NCI-H526 (cell line): ENCODE measurements at regions not wholly inside any gene's neighbourhood (a gene's known extent, or its start where the extent isn't known, plus 50 kb on each side); places are given as distances from the start of the nearest gene placed in this dataset.

Source experiments
- DNase-seq, 2 experiments: peaks; one replicate each; lab custom pipeline; 2025; lab: John Stamatoyannopoulos, UW

GRCh38 chr16:82358161-82358560, 188.1 kb upstream of the MPHOSPH6 start:
- DNase-seq, result no peak

- DNase-seq, result no peak
These were observed 187.2 kb upstream of the MPHOSPH6 start for GRCh38 chr16:82357237-82357636.

- DNase-seq, result no peak
These were observed 180.5 kb upstream of the MPHOSPH6 start for GRCh38 chr16:82350560-82350959.

- no peak for DNase-seq
These were observed 175.3 kb upstream of the MPHOSPH6 start for GRCh38 chr16:82345318-82345717.

DNA sequence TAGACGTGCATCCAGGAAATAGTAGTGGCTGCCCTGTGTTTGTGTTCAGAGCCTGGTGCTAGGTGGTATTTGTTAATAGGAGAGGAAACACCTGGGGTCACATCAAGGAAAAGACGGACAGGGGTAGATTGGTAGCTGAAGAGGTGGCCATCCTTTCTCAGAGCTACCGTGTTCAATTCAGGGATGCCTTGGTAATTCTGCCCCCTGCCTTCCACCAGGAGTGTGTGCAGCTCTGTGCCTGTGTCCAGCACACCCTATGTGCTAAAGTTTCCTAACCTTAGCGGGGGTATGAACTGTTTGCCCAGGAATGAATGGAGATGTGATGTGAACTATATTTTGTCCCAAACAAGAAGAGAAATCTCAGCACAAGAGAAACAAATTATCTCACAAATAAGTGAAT, 174.1 kb upstream of the MPHOSPH6 start:
- DNase-seq, result peak; percentile 2 to 53

- DNase-seq, result no peak
These were observed 171.2 kb upstream of the MPHOSPH6 start for GRCh38 chr16:82341146-82341669.

DNA sequence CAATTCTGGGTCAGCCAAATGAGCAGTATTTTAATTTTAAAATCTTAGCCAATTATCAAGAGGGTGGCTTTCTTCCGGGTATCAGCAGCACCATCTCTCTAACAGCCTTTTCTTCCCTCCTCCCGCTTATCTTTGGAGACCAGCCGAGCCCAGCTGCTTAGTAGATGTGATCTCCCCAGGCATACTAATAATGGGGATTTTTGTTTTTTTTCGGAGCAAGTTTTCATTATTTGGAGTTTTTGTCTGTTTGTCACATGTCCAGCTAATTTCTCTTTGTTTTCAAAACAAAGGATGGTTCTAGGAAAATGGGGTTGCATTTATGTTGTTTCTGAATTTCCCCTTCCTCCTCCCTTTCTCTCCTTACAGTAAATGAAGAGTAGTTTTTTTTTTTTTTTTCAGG, 170.5 kb upstream of the MPHOSPH6 start:
- no peak for DNase-seq

DNA sequence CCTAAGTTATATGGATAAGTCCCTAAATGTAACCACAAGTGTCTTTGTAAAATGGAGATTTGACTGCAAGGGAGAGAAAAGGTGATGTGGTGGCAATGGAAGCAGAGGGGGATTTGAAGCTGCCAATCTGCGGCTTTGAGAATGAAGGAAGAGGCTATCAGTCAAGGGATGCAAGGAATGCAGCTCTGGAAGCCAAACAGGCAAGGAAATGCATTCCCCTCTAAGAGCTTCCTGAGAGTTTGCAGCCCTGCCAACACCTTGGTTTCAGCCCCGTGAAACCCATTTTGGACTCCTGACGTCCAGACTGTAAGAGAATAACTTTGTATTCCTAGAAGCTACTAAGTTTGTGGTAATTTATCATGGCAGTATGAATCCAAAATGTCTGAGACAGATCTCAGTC, 167.3 kb upstream of the MPHOSPH6 start:
- DNase-seq, result no peak

- DNase-seq, result no peak
These were observed 162.1 kb upstream of the MPHOSPH6 start for GRCh38 chr16:82331974-82332750.

- DNase-seq, result no peak
These were observed 161.4 kb upstream of the MPHOSPH6 start for GRCh38 chr16:82331397-82331796.

DNA sequence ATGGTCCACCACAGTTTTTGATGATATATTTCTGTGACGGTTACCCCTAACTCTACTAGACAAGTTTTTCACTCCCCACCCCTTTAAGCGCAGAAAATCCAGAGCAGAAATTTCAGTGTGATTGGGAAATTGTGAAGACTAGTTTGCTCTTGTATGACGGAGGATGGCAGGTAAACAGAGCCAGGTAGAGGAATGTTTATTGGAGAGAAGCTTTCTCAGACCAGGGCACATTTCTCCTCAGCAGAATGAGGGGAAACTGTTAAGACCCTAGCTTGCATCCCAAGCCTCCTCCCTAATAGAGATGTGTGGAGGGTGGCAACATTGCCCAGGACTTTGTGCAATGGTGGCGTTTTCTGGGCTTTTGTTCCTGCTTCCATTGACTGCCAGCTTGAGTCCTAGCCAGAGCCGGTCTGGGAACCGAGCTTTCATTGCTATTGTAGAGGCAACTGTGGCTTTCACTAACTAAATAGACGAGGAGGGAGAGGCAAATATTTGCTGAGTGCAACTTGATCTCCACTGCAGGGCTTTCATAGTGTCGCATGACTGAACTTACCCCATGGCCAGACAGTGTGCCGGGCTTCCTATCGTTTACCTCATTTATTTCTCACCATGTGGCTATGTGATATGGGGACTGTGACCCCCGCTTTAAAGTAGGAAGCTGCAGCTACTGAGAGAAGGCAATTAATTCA, 159.6 kb upstream of the MPHOSPH6 start:
- DNase-seq, result peak; percentile 85 to 86

DNA sequence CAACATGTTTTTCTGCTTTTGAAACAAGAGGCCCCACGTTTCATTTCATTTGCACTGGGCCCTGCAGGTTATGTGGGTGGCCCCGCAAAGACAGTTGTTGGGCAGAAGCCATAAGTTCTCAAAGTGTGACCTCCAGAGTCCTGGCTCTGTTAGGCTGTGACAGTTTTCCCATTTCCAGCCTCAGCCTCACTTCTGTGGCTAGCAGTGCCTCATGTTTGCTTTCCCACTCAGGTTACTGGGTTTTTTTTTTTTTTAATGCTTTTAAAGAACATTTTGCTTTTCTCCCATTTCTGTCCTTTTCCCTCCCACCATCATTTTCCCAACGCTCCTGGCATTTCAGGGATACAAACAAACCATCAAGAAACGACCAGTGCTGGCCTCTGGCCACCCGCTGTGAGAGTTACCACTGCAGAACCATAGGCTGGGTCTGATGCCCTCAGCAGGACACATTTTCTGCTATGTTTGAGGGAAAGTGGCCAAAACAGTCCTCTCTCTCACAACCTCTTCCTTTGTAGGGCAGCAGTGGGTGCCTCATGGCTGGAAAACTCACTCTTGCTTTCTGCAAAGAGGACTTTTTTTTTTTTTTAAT, 159.0 kb upstream of the MPHOSPH6 start:
- DNase-seq, result no peak

DNA sequence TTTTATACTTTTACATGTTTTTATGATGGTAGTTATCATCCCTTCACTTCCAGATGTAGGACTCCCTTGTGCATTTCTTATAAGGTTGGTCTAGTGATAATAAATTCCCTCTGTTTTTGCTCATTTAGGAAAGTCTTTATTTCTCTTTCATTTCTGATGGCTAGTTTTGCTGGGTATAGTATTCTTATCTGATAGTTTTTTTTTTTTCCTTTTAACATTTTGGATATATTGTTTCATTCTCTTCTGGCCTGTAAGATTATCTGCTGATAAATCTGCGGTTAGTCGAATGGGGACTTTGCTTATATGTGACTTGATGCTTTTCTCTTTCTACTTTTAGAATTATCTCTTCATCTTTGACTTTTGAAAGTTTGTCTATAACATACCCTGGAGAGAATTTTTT, 153.1 kb upstream of the MPHOSPH6 start:
- DNase-seq, result no peak

DNA sequence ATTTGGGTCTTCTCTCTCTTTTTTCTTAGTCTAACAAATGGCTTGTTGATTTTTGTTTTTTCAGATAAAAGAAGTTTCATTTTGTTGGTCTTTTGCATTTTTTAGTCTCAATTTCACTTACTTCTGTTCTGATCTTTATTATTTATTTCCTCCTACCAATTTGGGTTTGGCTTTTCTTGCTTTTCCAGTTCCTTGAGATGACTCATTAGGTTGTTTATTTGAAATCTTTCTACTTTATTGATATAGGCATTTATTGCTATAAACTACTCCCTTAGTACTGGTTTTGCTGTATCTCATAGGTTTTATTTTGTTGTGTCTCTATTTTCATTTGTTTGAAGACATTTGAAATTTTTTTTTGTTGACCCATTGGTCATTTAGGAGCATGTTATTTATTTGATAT, 152.2 kb upstream of the MPHOSPH6 start:
- DNase-seq, result no peak

DNA sequence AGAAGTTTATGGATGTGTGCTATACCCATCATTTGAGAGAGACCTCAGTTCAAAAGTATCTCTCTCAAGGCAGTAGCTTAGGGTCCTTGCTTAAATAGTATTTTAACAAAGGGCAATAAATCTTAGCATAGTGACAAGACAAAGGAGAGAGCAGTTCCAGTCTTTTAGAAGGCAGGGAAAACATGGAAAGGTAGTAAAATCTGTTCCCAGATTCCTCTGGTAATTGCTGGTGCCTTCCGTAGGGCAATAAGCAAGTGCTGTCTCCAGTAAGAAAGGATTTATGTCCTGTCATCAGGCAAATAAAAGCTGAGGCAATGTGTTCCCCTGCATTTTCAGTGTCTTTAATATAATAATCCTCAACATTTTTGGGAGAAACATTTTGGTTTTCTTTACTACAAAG, 149.0 kb upstream of the MPHOSPH6 start:
- no peak for DNase-seq

GRCh38 chr16:82317411-82318167, 147.6 kb upstream of the MPHOSPH6 start:
- DNase-seq, result no peak

- no peak for DNase-seq
These were observed 143.7 kb upstream of the MPHOSPH6 start for GRCh38 chr16:82313754-82314153.

- DNase-seq, result no peak
These were observed 141.5 kb upstream of the MPHOSPH6 start for GRCh38 chr16:82311528-82311927.

DNA sequence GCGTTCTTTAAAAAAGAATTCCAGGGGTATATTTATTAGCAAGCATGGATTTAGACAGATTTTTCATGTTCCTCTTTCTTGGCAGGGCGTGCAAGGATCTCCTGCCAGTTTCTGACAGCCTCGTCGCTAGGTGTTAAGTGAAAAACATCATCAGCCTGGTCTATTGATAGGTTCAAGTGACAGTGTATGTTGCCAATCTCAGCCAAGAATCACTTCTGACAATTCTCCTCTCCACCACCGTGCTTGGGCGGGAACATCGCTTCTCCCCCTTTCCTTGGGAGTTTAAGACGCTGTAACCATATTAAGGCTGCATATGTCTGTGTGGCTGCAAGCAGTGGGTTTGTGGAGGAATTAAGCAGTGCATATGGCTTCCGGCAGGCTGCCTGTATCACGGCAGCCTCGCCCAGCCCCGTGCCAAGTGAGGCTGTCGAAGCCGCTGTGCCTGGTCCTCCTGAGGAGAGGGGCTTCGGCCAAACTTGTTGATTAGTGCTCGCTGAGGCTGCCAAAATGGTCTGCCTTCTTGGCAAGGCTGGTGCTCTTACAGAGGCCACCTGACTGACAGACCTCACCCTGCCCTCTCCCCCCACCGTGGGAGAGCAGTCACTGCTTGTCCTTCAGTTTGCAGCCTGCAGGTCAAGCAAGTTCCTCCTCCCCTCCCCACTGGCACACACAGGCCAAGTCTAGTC, 132.2 kb upstream of the MPHOSPH6 start:
- DNase-seq, result no peak

DNA sequence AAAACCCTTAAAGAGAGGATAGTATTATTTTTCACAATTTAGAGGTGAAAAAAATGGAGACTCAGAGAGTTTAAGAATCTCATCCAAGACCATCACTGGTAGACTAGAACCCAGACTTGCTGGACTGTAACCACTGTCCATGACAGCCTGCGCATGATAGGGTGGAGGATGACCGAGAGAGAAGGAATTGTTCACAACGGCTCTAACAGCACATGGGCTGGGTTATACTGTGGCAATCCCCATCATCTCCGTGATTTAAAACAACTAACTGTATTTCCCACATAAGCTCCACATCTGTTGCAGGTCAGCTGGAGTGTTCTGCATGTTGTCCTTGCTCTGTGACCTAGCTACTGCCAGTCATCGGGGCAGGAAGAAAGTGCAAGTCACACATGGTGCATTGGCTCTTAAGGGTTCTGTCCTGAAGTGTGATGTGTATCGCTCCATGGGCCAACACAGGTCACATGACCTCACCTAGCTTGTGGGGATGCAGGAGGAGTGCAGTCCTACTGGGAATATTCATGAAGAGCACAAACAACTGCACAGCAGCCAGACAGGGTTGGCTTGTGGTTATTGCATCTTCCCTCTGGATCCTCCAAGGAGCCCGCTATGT, 131.2 kb upstream of the MPHOSPH6 start:
- no peak for DNase-seq

- peak in 1 of 2 experiments; percentile 2 for DNase-seq
These were observed 130.4 kb upstream of the MPHOSPH6 start for GRCh38 chr16:82300374-82300951.
